Fibroblast of skin of right quadriceps (primary cell): ENCODE measurements at regions not wholly inside any gene's neighbourhood (a gene's known extent, or its start where the extent isn't known, plus 50 kb on each side); places are given as distances from the start of the nearest gene placed in this dataset.
A peak's percentile ranks its signal among the peaks of the same experiment; 100 is the strongest.

Experiments used
- DNase-seq: peaks from one replicate; pipeline ENCODE4 v3.0.0-alpha.2; 2013

DNA sequence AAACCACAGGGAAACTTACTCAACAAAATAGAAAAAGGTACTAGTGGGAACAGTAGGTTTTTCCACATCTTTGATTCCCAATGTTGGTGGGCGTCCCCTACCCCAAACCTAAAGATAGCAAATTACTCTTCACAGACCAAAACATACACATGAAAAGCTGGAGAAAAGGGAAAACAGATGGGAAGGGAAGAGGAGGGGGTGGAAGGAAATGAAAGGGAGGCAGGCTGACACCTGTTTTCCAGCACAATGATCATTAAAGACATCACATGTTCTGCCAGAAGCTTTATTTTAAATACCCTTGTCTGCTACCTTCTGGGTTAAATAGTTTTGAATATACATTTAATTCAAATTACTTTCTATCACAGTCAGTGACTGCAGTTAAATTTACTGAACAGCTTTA lies 1617.9 kb upstream of the SEL1L start:
- no peak for DNase-seq

DNA sequence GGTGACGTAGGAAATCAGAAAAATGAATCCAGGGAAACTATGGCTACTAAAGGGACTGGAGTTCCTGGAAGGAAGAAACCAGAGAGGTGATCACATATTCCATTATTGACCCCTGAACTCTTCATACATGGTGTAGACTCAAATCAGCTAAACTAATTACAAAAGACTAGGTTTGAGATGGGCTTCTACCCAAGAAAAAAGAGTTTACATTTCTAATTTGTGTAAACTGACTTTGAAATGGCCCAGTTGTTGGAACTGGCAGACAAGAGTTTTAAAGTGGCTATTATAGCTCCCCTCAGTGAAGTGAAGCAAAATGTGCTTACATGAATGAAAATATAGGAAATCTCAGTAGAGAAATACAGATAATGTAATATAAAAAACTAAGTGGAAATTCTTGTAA lies 1619.4 kb upstream of the SEL1L start:
- no peak for DNase-seq

DNA sequence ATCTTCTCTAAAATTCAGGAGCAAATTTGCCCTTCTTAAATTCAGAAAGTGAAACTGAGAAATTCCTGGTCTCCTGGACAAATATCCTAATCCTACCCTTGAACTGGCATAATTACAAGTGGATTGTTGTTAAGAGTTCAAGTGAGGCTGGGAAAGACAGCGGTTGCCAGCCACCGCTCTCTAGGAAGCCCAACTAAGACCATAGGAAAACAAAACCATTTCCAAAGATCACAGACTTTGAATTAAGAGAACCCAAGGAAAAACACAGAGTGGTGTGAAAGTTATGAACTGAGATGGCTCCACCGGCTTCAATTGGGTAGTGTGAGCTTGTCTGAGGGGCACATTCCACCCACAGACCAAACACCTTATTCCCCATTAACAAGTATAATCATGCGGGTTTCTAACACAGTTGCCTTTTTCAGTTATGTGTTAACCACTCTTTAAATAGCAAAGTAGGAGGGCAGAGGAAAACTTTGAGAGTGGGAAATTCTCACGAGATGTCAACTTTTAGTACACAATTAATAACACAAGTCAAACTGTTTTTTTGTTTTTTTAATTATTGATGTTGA lies 1628.8 kb upstream of the SEL1L start:
- no peak for DNase-seq

DNA sequence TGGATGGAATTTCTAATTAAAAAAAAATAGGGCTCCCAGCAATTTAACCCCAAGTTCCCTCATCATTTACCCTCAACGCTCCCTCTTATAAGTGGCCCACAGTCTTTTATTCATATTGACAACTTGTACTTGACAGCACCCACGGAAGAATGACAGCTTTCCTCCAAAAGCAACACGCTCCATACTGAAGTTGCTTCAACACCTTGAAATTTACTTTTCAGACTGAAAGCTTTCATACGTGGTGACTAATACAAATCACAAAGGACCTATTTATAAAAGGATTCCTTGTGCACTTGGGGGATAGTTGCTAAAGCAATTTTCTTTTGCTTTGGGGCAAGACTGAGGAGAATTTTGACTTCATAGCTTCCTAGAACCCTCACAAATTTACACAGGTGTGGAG lies 1629.4 kb upstream of the SEL1L start:
- DNase-seq: peak; percentile 11

DNA sequence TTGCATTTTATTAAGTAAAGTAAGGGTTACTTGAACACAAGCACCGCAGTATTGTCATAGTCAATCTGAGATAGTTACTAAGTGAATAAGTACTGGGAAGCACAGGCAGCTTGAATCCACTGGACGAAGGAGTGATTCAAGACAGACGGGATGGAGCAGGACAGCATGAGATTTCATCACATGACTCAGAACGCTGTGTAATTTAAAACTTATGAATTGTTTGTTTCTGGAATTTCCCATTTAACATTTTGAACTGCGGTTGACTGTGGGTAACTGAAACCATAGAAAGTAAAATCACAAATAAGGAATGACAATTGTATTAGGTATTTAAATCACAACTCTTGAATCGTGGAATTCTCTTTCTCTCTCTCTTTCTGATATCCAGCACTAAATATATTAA lies 1630.4 kb upstream of the SEL1L start:
- peak; percentile 87 for DNase-seq

DNA sequence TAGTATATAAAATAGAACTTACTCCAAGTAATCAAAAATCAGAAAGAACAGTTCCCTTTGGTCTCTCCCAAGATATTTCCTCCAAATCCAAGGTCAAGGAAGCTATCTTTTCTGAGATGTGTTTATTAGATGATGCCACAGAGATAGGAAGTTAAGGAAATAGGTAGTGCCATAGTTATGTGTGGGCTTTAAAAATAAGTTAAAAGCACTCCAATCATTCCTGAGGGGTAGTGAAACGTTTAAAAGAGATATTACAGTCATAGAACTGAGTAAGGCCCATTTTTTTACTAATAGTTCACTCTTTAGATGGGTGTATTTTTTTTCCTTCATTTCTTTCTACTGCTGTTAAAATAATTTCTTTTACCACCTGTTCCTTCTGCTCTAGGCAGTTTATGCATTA lies 1630.9 kb upstream of the SEL1L start:
- no peak for DNase-seq

DNA sequence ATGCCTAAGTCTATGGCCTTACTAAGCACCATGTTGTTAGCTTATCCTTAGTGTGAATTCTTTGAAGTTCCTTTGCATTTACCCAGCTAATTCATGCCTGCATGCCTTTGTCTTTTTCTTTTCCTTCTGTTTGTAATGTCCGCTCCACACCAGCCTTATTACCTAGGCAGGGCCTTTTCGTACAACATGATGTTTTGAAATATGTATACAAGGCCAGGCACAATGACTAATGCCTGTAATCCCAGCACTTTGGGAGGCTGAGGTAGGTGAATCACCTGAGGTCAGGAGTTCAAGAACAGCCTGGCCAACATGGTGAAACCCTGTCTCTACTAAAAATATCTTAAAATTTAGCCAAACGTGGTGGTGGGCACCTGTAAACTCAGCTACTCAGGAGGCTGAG lies 1636.5 kb upstream of the SEL1L start:
- no peak for DNase-seq

DNA sequence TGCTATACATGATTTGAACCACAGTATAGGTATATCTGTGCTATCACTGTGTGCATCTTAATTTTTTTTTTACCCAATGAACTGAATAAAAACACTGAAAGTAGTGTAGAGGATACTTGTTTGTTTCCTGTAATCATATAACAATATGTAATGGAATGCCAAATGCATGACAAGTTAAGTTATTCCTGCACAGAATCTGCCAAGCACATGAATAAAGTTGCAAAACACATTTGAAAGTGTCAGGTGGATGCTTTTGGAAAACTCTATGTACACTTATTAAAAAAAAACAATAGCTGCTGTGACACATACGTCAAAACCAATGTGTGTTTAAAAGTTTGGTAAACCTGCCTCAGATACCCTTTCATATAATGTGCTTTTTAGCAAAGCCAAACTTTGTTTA lies 1638.1 kb upstream of the SEL1L start:
- no peak for DNase-seq

DNA sequence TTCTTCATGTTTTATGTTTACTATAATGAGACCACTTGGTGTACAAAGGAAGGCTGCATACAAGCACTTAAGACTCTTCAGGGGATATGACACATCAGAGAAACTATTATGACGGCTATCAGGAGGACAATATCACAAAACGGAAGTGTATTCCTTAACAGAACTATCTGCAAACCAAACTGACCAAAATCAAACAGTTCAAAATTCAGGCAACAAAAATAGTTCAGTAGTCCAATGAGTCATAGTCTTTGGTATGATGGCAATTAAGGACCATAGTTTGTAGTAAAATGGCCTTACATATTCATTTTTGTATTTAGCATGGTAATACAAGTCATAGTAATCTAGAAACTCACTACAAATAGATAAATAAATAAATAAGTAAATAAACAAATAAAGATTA lies 1638.7 kb upstream of the SEL1L start:
- peak; percentile 54 for DNase-seq

DNA sequence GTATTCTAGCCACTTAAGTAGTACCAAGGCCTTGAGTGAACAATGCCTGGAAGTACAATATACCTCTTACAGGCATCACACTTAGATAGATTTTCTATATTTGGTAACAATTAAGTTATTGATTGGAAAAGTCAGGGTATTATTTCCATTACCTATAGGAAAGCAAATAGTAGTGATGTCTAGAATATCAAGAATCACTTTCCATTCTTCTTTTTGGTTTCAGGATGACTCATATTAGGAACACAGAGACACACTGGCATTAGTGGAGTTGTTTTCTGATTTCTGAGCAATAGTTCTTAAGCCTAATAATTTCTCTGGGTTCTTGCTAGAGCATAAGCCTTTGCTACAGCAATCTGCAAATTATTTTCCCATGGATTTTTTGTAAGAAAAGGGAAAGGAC lies 1640.0 kb upstream of the SEL1L start:
- DNase-seq: no peak

DNA sequence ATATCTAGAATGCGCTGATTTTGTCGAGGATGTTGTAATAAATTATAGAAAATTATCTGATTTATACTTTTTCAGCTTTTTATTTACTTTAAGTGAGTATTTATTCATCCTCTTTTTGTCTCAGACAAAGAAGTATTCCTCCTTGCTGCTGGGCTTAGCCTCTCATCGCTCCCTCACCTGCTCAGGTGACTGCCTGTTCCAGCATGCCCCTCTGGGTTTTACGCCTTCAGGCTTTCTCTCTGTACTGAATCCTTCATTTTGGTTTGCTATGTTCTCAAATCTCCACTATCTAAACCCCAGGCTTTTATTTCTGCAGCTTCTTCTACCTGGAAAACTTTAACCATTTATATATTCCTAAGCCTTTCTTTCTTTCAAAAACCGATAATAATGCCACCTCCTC lies 1650.9 kb upstream of the SEL1L start:
- no peak for DNase-seq

DNA sequence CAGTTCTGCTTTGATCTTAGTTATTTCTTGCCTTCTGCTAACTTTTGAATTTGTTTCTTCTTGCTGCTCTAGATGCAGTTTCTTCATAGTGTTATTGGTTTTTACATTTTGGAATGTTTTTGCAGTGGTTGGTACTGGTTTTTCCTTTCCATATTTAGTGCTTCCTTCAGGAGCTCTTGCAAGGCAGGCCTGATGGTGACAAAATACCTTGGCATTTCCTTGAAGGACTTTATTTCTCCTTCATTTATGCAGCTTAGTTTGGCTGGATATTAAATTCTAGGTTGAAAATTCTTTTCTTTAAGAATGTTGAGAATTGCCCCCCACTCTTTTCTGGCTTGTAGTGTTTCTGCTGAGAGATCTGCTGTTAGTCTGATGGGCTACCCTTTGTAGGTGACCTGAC lies 1654.7 kb upstream of the SEL1L start:
- DNase-seq: peak; percentile 21

DNA sequence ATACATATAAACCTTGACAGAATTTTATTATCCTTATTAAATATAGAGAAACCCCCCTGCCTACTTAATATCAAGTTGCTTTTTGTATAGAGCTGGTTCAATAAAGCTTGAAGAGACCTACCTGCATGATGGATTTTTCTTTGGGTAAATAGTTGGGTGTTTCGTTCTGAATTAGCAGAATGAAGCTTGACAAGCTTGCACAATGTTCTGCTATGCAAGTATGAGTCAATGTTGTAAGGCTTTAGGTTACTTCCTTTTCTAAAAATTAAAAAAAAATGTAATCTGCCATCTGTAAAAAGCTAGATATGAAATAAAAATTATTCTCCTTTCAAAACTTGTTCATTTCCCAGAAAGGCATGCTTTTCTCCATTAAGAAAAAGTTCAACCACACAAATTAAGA lies 1662.6 kb upstream of the SEL1L start:
- peak; percentile 3 for DNase-seq

DNA sequence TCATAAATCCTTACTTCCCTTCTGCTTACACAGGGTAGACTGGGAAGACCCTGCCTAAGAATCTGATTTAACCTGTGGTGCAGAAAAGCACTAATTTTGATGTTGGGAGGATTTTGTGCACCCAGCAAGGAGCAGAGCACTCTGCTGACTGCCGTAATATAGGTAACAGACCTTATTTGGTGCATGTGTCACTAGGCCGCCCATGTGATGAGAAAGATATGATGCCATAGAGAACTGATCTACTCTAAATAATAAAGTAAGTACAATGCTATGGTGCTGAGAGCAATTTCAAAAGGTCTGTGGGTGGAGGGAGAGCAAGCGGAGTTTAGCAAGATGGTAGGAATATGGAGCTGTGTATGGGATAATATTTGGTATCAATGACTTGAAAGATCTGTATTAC lies 1663.6 kb upstream of the SEL1L start:
- DNase-seq: no peak

DNA sequence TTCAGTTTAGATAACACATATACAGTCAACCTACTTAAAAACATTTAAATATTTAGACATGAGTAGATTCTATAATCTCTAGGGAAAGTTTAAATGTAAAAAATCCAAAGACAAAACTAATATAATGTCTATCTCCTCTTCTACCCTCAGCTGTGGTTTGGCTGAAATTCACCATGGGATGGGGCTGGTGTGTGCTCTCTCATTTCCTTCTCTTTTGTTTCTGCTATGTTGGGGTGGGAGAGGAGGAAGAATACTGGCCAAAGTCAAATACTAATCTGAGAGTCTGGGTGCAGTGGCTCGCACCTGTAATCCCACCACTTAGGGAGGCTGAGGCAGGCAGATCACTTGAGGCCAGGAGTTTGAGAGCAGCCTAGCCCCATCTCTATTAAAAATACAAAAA lies 1673.9 kb upstream of the SEL1L start:
- no peak for DNase-seq

DNA sequence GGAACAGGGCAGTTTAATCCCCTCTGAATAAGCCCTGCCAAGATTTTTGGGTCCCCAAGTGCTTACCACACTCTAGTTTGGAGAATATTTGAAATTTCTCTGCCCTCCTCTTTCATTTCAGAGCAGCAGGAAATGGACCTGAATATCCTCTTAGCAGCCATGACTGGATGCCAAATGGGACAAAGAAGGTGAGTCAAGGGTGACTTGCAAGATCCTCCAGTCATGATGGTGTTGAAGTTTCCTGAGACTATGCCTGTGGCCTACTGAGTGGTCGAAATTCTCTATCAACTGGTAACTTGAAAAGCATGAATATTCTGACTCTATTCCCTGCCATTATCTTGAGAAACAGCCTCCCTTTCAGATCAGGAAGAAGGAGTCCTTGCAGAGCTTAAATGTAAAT lies 1674.7 kb upstream of the SEL1L start:
- peak; percentile 2 for DNase-seq

DNA sequence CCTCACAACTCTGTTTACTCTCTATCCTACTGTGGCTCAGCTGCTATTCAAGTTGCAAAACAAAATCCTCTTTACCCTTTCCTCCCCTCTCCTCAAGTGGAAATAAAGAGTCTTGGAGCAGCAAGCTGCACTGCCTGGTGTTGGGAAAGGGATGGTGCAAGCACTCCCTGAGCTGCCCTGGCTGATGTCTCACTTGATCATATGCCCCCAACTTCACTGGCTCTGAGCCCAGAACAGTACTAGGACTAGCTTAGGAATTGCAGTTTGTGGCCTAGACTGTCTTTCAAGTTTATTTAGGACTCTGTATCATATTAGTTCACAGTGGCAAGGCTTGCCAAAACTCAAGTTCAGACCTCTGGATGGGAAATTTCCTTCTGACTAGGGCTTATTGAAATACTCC lies 1683.8 kb upstream of the SEL1L start:
- peak; percentile 92 for DNase-seq

DNA sequence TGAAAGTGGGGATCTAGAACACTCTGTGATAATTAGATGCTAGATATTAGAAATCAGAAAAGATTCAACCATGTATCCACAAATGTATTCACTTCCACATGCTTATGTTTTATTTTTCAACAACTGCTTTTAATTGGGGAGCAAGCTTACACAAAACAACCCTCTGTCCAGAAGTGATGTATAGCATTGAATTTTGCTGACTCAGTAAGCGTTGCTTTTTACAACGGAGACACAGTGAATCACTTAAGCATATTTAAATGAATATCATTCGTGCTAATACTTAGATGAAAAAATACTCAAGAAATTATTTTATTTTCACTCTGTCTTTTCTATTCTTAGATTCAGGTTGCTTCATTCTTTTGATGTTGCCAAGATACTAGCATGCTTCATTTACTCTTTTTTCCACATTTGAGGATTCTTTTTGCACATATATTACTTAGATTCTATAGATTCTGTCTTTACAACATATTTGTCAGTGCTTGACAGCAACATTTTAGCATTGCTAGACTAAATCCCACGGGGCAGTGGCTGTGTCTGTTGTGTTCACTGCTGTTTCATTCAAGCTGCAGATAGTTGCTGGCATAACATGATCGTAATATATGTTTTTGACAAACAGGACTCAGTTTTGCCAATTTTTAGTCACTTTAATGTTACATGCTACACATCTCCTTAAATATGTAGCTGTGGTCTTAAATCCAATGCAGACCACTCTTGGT lies 1714.4 kb upstream of the SEL1L start:
- peak; percentile 3 for DNase-seq

DNA sequence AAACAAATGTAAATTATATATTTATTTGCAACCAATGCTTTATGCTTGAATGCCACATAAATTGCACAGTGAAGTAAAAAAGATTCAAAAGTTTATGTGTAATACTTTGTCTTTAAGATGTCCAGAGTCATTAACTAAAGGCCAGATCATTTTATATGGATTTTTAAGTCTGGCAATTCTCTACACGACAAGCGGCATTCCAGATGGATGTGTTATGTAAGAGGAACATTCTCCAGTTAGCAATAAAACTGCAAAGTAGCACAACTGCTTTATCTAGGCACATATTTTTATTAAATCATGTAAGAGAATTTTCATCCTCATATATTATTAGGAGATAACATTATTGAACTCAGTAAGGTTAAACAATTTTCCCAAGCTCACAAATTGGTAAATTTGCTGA lies 1717.7 kb upstream of the SEL1L start:
- peak; percentile 25 for DNase-seq

DNA sequence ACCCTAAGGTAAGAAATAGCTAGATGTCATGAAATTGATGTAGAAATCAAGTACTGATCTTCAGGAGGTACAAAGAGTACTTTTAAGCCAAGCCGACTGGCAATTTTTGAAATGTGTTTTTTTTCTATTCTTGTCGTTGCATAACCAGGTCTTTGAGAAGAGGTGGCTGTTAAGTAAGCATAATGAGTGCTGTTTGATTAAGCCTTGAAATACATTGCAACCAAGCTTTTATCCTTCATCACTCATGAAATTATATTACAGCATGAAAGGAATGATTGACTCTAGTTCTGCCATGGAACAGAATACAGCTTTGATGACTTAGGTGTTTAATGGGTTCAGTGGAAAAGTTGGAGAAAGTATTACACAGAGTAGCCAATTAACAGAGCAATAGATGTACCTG lies 1720.2 kb upstream of the SEL1L start:
- DNase-seq: no peak

DNA sequence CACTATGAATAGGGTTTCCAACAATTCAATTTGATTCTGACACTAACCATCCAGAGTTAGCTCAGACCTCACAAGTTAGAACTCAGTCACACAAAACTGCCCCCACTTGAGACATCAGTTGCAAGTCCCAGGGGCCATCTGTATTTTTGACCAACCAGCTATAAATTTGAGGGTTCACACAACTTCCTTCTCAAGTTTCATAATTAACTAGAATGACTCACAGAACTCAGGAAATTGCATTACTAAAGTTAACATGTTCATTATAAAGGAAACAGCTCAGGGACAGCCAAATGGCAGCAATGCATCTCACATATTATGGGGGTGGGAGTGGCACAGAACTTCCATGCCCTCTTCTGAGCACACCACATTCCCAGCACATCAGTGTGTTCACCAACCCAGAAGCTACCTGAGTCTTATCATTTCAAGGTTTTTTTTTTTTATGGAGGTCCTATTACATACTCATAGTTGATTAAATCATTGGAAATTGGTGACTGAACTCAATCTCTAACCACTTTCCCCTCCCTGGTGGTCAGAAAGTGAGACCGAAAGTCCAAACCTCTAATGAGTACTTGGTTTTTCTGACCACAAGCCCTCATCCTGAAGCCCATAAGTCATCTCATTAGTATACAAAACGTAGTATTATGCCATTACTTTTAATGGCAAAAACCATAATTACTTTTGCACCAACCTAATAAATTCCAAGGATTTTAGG lies 1721.5 kb upstream of the SEL1L start:
- DNase-seq: peak; percentile 64

DNA sequence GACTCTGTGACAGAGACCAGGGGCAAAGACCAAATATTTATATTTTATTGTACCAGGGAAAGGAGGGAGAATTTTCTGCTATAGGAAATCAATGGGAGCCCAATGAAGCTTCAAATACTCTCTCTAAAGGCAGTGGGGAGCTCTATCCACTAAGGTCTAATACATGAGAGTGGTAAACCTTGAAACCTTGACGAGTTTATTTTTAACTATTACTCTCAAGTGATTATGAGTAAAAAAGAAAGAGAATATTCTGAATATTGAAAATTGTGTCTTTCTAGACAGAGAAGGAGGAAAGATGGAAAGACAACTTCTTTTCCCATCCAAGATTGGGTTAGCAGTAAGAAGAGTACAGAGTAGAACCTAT lies 1722.1 kb upstream of the SEL1L start:
- DNase-seq: no peak

DNA sequence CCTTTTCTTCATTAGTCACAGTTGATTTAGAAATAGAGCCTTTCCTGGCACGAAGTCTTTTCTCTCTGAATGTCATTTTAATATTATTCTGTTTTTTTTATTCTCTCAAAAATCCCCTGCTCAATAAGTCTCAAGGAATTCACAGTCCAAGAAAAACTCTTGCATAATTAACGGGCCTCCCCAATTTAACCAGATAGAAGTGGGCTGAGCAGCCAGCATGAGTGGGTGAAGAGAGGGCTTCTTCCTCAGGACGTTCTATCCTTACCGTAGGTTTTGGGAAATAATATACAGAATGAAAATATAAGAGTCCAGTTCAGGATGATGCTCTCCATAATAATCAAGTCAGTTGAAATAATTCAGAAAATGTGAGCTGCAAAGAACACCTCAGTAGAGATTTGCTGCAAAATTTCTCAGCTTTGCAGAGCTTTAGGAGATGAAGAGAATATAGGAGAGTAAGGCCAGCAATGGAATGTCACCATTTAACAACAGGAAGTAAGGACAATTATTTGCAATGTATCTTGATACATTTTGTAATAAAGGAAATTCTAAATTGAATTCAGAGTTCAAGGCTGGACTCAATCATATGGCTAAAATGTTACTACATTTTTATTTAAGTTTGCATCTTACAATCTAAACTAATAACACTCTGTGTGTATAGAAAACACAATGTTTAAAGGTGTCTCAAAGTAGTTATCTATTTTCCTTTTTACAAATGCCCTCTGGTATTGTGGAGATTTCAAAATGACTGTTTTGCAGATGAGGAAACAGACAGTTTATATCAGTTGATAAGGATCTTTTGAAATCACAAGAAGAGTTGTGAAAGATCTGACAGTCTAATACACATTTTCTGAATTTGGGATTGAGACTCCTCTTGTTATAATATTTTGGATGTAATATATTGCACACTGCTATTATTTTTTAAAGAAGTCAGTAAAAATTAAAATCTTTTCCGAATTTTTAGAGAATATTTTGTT lies 1724.1 kb upstream of the SEL1L start:
- DNase-seq: no peak
